ENCODE measurements at regions not wholly inside any gene's neighbourhood (a gene's known extent, or its start where the extent isn't known, plus 50 kb on each side); places are given as distances from the start of the nearest gene placed in this dataset.

- TF ChIP-seq, protein P1, sequence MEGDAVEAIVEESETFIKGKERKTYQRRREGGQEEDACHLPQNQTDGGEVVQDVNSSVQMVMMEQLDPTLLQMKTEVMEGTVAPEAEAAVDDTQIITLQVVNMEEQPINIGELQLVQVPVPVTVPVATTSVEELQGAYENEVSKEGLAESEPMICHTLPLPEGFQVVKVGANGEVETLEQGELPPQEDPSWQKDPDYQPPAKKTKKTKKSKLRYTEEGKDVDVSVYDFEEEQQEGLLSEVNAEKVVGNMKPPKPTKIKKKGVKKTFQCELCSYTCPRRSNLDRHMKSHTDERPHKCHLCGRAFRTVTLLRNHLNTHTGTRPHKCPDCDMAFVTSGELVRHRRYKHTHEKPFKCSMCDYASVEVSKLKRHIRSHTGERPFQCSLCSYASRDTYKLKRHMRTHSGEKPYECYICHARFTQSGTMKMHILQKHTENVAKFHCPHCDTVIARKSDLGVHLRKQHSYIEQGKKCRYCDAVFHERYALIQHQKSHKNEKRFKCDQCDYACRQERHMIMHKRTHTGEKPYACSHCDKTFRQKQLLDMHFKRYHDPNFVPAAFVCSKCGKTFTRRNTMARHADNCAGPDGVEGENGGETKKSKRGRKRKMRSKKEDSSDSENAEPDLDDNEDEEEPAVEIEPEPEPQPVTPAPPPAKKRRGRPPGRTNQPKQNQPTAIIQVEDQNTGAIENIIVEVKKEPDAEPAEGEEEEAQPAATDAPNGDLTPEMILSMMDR (IDR thresholded peaks at IDR 0.05), result no peak
- TF ChIP-seq POLR2A (IDR thresholded peaks at IDR 0.05), result no peak
These were observed 380.7 kb downstream of the PRDM2 start for GRCh38 chr1:14080653-14081052.

Data from lower leg skin (tissue), 3 donors.